ENCODE measurements at regions not wholly inside any gene's neighbourhood (a gene's known extent, or its start where the extent isn't known, plus 50 kb on each side); places are given as distances from the start of the nearest gene placed in this dataset.

DNA sequence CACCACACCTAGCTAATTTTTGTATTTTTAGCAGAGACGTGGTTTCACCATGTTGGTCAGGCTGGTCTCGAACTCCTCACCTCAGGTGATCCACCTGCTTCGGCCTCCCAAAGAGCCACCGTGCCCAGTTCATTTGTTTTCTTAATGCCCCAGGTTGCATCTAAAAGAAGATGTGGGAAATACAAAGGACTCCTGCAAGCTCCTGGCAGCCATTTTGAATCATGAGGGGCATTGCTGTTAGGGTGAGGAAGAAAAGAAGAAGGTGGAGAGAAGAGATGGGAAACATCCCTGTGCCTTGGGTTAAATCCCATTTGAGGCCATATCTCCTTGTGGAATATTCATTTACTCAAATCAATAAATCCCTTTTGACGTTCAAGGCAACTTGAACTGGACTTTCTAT lies 365.3 kb upstream of the ERCC4 start:
- no peak for DNase-seq
- WGBS, 2 donors, result 79 to 92% methylated on average over 5 of the region's 5 CpGs

DNA sequence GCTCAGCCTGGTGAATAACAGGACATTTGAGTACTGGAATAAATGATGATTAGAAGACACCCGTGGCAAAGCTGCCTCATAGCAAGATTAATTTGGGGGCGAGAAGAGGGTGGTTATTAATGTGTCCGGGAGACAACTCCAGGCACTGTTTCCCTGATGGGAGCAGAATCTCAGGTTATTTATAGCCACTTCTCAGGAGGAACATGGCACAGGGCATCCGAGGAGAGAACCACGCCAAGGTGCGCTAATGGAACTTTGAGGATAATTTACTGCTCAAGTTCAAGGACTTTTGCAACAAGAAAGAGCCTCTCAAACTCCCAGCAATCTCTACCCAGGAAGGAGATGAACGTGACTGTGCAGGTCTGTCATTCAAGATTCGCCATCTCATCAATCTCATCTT lies 362.5 kb upstream of the ERCC4 start:
- Histone ChIP-seq H3K9me3 (no peaks in the 10 kb centered on the region), H3K4me1 (no peaks in the 10 kb centered on the region), H3K27me3 (no peaks in the 10 kb centered on the region), H3K27ac (no peak overlapping the region), H3K4me3 (no peak overlapping the region), H3K36me3 (no peaks in the 10 kb centered on the region)
- DNase-seq (no peak), ATAC-seq (ENCODE audit: low FRiP score in 2 of 2) (no peak)
- TF ChIP-seq POLR2AphosphoS5 (IDR thresholded peaks at IDR 0.05), result no peak
- TF ChIP-seq EP300 (IDR thresholded peaks at IDR 0.05), result no peak
- TF ChIP-seq, protein P1, sequence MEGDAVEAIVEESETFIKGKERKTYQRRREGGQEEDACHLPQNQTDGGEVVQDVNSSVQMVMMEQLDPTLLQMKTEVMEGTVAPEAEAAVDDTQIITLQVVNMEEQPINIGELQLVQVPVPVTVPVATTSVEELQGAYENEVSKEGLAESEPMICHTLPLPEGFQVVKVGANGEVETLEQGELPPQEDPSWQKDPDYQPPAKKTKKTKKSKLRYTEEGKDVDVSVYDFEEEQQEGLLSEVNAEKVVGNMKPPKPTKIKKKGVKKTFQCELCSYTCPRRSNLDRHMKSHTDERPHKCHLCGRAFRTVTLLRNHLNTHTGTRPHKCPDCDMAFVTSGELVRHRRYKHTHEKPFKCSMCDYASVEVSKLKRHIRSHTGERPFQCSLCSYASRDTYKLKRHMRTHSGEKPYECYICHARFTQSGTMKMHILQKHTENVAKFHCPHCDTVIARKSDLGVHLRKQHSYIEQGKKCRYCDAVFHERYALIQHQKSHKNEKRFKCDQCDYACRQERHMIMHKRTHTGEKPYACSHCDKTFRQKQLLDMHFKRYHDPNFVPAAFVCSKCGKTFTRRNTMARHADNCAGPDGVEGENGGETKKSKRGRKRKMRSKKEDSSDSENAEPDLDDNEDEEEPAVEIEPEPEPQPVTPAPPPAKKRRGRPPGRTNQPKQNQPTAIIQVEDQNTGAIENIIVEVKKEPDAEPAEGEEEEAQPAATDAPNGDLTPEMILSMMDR (IDR thresholded peaks at IDR 0.05), result no peak
- TF ChIP-seq POLR2A (IDR thresholded peaks at IDR 0.05), result no peak
- 74 to 81% methylated on average over 8 of the region's 8 CpGs for WGBS, 2 donors

More for the DNA sequence above, 365.3 kb upstream of the ERCC4 start:
- Histone ChIP-seq H3K27ac (no peak overlapping the region), H3K27me3 (no peaks in the 10 kb centered on the region), H3K36me3 (no peaks in the 10 kb centered on the region), H3K4me1 (no peaks in the 10 kb centered on the region), H3K4me3 (no peak overlapping the region), H3K9me3 (no peaks in the 10 kb centered on the region)
- ATAC-seq (ENCODE audit: low FRiP score in 2 of 2), result no peak
- TF ChIP-seq POLR2AphosphoS5 (IDR thresholded peaks at IDR 0.05), result no peak
- no peak for TF ChIP-seq EP300 (IDR thresholded peaks at IDR 0.05)
- TF ChIP-seq, protein P1 (IDR thresholded peaks at IDR 0.05), result no peak
- no peak for TF ChIP-seq POLR2A (IDR thresholded peaks at IDR 0.05)

DNA sequence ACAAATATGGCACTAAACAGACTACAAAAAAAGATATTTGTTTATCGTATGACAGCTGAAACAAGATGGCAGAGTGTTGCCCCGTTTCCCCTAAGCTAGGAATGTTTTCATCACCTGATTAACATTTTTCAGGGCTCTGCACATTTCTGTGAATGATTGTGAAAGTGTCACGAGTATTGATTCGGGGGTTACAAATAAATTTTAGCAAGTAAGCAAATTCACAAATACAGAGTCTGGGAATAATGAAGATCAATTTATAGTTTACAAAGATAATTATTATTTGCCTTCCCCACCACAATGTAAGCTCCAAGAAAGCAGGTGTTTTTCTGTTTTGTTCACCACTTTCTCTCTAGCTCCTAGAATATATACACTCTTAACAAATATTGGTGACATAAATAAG lies 361.2 kb upstream of the ERCC4 start:
- no peak for ATAC-seq (ENCODE audit: low FRiP score in 2 of 2)

GRCh38 chr16:13559624-13560023 lies 360.3 kb upstream of the ERCC4 start:
- H3K9me3 ChIP-seq, result no peaks in the 10 kb centered on the region
- H3K27me3 ChIP-seq, result no peaks in the 10 kb centered on the region
- H3K4me1 ChIP-seq, result no peaks in the 10 kb centered on the region
- H3K36me3 ChIP-seq, result no peaks in the 10 kb centered on the region
- H3K4me3 ChIP-seq, result no peak overlapping the region
- DNase-seq, result no peak
- ATAC-seq (ENCODE audit: low FRiP score in 2 of 2), result no peak
- TF ChIP-seq, protein P1 (IDR thresholded peaks at IDR 0.05), result no peak
- TF ChIP-seq POLR2AphosphoS5 (IDR thresholded peaks at IDR 0.05) (no peak), EP300 (IDR thresholded peaks at IDR 0.05) (no peak), POLR2A (IDR thresholded peaks at IDR 0.05) (no peak)
- no peak overlapping the region for H3K27ac ChIP-seq
- 62 to 63% methylated on average over 1 of the region's 1 CpG for WGBS, 2 donors

More for the DNA sequence above, 361.2 kb upstream of the ERCC4 start:
- Histone ChIP-seq H3K9me3 (no peaks in the 10 kb centered on the region), H3K4me3 (no peak overlapping the region), H3K27ac (no peak overlapping the region), H3K4me1 (no peaks in the 10 kb centered on the region), H3K27me3 (no peaks in the 10 kb centered on the region), H3K36me3 (no peaks in the 10 kb centered on the region)
- TF ChIP-seq, protein P1 (IDR thresholded peaks at IDR 0.05), result no peak
- TF ChIP-seq EP300 (IDR thresholded peaks at IDR 0.05) (no peak), POLR2A (IDR thresholded peaks at IDR 0.05) (no peak), POLR2AphosphoS5 (IDR thresholded peaks at IDR 0.05) (no peak)
- no peak for DNase-seq
- WGBS, 2 donors, result 69 to 76% methylated on average over 4 of the region's 4 CpGs

GRCh38 chr16:13560151-13560550 lies 359.8 kb upstream of the ERCC4 start:
- ATAC-seq (ENCODE audit: low FRiP score in 2 of 2), result no peak

More at GRCh38 chr16:13560151-13560550, 359.8 kb upstream of the ERCC4 start:
- no peaks in the 10 kb centered on the region for H3K27me3 ChIP-seq
- no peak for DNase-seq
- H3K9me3 ChIP-seq, result no peaks in the 10 kb centered on the region
- 85 to 86% methylated on average over 5 of the region's 5 CpGs for WGBS, 2 donors
- TF ChIP-seq EP300 (IDR thresholded peaks at IDR 0.05) (no peak), POLR2A (IDR thresholded peaks at IDR 0.05) (no peak), POLR2AphosphoS5 (IDR thresholded peaks at IDR 0.05) (no peak)
- TF ChIP-seq, protein P1 (IDR thresholded peaks at IDR 0.05), result no peak
- H3K4me3 ChIP-seq, result no peak overlapping the region
- no peaks in the 10 kb centered on the region for H3K4me1 ChIP-seq
- no peaks in the 10 kb centered on the region for H3K36me3 ChIP-seq
- H3K27ac ChIP-seq, result no peak overlapping the region

All from upper lobe of left lung (tissue), 6 donors.